PFSK-1 (cell line): ENCODE measurements at regions not wholly inside any gene's neighbourhood (a gene's known extent, or its start where the extent isn't known, plus 50 kb on each side); places are given as distances from the start of the nearest gene placed in this dataset.

Experiments
- POLR2AphosphoS5 ChIP-seq: IDR thresholded peaks from 2 replicates; pipeline ENCODE4 v1.6.1; 2012; ENCODE audit warnings: low read depth, mild to moderate bottlenecking, control low read depth, low read length, moderate library complexity
- SIN3A ChIP-seq: IDR thresholded peaks from 2 replicates; pipeline ENCODE4 v1.6.1; 2012; ENCODE audit warnings: mild to moderate bottlenecking, low read length, moderate library complexity, borderline replicate concordance; ENCODE audit not compliant: insufficient read depth
- TAF1 ChIP-seq: IDR thresholded peaks from 2 replicates; pipeline ENCODE4 v1.6.1; 2012; ENCODE audit warnings: low read length, control low read depth, borderline replicate concordance; ENCODE audit not compliant: insufficient read depth
- TF ChIP-seq, protein P1 (sequence below), 2 experiments: IDR thresholded peaks; 2 replicates each; pipeline versions ENCODE4 v1.6.1 to v1.8.0; 2011 to 2012; ENCODE audit warnings: low read depth in 2 of 2, low read length in 2 of 2, control low read depth in 1 of 2, inconsistent platforms in 1 of 2, mild to moderate bottlenecking in 1 of 2, moderate library complexity in 1 of 2; ENCODE audit not compliant: insufficient read depth in 1 of 2

DNA sequence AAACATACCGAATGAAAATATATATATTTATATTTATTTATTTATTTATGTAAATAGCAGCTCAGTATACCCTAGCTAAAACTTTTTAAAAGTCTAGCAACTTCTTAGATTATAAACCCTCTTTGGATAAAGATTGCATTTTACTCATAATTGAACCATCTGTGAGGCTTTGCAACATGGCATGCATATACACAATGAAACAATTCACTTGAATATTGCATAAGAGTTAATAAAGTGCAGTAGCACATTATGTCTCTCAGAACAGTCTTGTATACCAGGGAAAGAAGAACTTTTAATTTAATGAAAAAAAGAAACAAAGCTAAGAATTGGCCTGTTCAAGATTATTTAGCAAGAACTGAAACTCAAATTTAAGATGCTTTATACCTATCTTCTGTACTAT is 1363.9 kb upstream of the ADGRL2 start:
- TF ChIP-seq POLR2AphosphoS5 (no peak), SIN3A (no peak), TAF1 (no peak)
- TF ChIP-seq, protein P1, sequence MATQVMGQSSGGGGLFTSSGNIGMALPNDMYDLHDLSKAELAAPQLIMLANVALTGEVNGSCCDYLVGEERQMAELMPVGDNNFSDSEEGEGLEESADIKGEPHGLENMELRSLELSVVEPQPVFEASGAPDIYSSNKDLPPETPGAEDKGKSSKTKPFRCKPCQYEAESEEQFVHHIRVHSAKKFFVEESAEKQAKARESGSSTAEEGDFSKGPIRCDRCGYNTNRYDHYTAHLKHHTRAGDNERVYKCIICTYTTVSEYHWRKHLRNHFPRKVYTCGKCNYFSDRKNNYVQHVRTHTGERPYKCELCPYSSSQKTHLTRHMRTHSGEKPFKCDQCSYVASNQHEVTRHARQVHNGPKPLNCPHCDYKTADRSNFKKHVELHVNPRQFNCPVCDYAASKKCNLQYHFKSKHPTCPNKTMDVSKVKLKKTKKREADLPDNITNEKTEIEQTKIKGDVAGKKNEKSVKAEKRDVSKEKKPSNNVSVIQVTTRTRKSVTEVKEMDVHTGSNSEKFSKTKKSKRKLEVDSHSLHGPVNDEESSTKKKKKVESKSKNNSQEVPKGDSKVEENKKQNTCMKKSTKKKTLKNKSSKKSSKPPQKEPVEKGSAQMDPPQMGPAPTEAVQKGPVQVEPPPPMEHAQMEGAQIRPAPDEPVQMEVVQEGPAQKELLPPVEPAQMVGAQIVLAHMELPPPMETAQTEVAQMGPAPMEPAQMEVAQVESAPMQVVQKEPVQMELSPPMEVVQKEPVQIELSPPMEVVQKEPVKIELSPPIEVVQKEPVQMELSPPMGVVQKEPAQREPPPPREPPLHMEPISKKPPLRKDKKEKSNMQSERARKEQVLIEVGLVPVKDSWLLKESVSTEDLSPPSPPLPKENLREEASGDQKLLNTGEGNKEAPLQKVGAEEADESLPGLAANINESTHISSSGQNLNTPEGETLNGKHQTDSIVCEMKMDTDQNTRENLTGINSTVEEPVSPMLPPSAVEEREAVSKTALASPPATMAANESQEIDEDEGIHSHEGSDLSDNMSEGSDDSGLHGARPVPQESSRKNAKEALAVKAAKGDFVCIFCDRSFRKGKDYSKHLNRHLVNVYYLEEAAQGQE (IDR thresholded peaks at IDR 0.05; ENCODE audit: insufficient read depth in 1 of 2, low read depth in 2 of 2, low read length in 2 of 2), result no peak
